ENCODE measurements at regions not wholly inside any gene's neighbourhood (a gene's known extent, or its start where the extent isn't known, plus 50 kb on each side); places are given as distances from the start of the nearest gene placed in this dataset.
"Not testable (repeated sequence)": the region's sequence is repeated elsewhere in the genome, so short reads cannot be mapped to it uniquely, and the experiment has no call there.

DNA sequence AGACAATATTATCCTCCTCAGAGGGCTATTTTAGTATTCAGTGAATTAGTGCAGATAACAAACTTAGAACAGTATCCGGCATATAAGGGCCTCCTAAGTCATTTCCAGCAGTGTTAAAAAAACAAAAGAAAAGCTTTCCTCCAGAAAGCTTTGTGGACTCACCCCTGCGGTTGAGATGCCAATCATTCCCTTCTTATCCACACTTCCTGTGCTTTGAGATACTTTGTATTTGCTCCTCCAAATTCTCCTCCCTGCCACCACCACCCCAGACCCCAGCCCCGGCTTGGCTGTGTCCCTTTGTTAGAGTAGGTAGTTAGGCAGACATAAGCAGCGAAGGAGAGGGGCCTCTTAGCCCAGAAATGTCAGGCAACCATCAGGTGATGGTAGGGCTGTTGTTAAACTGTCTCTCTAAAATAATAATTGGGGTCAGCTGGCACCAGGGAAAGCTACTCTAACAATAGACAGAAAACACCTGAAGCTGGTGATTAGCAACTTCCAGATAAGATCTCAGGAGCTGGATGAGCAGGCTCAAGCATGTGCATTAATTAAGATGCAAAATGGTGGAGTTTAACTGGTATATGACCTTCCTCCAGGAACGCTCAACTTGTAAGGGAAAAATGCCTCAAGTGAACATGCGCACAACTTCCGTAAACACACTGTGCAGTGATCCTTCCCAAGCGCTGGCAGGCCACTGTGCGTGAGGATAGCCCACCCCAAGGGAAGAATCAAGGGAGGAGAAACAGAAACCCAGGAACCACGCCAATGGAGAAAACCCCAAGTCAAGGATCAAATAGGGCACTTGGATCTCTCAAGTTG is 152.1 kb upstream of the EEA1 start:
- no peak for DNase-seq

DNA sequence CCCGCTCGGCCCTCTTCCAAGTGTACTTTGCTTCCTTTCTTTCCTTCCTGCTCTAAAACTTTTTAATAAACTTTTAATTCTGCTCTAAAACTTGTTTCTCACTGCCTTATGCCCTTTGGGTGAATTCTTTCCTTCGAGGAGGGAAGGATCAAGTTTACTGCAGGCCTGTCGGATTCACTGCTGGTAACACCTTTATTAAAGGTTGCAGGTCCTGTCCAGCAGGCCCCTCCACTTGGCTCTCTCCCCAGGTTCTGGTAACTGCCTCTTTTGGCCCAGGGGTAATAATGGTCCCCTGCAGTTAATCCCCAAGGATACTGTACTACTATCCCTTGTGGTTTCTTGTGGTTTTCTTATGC is 152.7 kb upstream of the EEA1 start:
- no peak for DNase-seq

DNA sequence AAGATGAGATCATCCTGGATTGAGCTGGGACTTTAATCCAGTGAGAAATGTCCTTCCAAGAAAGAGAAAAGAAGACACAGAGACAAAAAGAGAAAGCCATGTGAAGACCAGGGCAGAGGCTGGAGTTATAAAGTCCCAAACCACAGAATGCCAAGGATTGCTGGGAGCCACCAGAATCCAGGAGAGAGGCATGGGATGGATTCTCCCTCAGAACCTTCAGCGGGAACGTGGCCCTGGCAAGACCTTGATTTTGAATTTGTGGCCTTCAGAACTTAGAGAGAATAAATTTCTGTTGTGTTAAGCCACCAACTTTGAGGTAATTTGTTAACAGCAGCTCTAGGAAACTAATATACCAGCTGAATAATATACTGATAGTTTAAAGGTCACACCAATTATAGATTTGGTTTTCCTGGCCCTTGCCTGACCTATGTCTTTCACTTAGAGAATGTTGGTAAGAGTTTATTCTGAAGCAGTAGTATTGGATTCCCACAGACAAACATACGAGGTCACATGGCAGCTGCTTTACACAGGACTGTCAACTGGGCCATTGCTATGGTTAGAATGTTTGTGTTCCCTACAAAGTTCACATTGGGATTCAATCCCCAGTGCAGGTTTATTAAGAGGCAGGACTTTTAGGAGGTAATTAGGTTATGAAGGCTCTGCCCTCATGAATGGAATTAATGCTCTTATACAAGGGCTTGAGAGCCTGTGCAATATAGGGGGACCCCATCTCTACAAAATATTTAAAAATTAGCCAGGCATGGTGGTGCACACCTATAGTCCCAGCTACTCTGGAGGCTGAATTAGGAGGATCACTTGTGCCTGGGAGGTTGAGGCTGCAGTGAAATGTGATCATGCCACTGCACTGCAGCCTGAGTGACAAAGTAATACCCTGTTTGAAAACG is 156.5 kb upstream of the EEA1 start:
- DNase-seq = no peak

DNA sequence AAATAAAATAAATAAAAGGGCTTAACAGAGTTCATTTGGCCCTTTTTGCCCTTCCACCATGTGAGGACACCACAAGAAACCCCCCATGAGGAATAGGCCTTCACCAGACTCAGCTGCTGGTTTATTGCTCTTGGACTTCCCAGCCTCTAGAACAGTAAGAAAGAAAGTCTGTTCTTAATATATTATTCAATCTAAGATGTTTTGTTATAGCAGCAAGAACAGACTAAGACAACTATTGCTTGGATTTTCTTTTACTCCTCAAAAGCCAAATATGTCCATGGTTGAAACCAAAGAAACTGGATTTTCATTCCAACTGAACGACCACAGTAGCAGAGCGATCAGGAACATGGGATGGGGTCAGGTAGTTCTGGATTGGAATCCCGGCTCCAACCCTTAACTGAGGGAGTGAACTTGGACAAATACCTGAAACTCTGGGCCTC is 157.2 kb upstream of the EEA1 start:
- no peak for DNase-seq

DNA sequence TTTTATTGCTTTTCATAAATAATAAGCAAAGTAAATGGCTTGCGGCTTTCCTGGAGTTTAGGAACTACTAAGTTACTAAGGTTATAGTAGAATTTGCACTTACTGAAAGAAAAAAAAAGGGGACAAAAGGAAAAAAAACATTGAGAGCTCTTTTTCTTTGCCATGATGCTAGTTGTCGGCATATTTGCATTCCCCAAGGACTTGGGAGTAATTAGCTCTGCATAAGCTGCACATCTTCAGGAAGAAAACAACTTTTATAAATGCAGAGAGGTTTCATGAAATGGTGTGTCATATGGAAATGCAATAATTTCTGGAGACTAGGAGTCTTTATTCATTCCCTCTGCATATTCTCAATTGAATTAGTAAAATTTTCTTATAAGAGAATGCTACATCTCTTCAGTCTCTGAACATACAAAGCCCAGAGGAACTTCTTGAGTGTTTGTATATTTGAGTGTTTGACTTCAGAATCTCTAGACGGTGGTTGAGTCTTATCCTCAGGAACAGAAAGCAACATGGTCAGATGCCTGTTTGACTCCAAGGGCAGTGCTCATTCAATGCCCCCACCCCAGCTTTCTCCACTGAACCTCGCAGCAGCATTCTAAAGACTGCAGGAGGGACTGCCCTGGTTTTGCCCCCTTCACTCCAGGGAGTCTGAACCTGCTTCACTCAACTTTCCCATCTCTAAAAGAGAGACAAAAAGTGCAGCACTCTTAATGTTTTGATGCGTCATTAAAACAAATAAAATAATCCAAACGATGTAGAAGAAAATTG is 158.9 kb upstream of the EEA1 start:
- no peak for DNase-seq

GRCh38 chr12:93089805-93090569 is 160.9 kb upstream of the EEA1 start:
- peak in 1 of 2 experiments; percentile 7 for DNase-seq

DNA sequence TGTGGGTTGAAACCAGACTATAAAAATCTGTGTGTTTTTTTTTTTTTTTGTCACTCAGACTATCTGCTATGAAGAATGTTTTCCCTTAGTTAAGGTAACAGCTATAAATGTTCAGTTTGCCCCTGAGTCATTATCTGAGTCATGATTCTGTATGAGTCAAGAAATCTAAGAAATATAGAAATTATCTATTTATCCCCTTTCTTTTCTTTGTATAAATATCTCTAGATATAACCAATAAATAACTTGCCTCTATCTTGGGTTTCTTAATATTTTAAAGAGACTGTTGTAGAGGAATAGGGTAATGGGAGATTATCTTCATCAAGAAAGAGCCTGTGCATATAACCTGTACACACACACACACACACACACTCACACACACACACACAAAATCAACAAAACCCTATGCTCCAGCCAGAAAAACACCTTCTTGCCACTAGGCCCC is 161.7 kb upstream of the EEA1 start:
- no peak for DNase-seq

GRCh38 chr12:93091886-93092648 is 163.0 kb upstream of the EEA1 start:
- no peak for DNase-seq

- DNase-seq = no peak
These were observed 163.5 kb upstream of the EEA1 start for GRCh38 chr12:93092649-93092945.

DNA sequence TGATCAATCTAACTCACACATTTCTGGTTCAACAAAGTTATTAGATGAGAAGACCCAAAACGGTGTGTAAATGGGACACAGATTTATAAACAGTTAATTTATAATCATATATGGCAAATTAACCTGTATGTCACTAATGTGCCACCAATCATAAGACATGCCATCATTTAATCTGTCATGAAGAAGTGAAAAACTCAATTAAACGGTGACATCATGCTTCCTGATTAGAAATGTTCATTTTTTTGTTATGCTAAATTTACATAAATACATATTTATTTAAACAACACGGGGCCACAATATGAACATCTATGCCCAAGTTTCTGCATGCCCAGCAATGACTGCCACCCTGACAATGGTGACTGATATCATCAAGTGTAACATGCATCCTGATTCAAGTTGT is 164.1 kb upstream of the EEA1 start:
- DNase-seq = no peak

DNA sequence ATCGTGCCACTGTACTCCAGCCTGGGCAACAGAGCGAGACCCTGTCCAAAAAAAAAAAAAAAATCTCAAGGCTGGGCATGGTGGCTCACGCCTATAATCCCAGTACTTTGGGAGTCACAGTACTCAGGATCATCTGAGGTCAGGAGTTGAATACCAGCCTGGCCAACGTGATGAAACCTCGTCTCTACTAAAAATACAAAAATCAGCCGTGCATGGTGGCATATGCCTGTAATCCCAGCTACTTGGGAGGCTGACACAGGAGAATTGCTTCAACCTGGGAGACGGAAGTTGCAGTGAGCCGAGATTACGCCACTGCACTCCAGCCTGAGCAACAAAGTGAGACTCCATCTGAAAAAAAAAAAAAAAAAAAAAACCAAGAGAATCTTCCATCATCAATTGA is 165.1 kb upstream of the EEA1 start:
- not testable (repeated sequence) for DNase-seq

DNA sequence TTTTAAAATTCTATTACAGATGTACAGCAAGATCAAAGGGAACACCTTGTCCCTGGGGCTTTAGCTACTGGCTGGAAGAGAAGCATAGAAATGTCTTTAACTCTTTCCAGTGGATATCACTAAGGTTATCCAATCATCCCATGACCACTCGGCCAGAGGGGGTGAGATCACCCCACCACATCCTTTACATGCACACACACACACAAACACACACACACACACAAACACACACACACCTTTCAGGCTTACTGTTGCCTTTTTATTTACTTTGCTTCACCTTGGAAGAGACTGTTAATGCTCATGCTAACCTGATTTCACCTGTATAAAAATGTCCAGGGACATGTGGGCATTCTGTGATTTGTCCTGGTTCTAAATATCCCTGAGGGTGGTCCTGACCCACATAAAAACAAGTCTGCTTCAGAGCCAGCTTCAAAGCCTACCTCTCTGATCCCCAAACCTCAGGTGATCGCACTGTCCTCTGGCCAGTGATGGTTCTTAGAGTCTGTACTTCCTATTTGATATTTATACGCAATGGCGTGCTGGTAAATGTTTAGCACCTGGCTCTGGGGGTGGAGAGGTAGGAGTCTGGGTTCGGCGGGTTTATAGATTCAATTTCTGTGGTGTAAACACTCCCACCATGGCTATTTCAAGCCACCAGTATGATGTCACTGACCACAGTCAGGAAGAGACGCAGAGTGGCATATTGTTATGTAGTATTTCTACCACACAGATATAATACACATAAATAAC is 166.1 kb upstream of the EEA1 start:
- DNase-seq = no peak

- no peak for DNase-seq
These were observed 168.3 kb upstream of the EEA1 start for GRCh38 chr12:93097417-93097816.

- DNase-seq = peak; percentile 50 to 58
These were observed 169.0 kb upstream of the EEA1 start for GRCh38 chr12:93098077-93098476.

GRCh38 chr12:93099792-93100191 is 170.7 kb upstream of the EEA1 start:
- DNase-seq = no peak

GRCh38 chr12:93100610-93101009 is 171.5 kb upstream of the EEA1 start:
- DNase-seq = no peak

- DNase-seq = no peak
These were observed 172.3 kb upstream of the EEA1 start for GRCh38 chr12:93101367-93101766.

- DNase-seq = no peak
These were observed 173.2 kb upstream of the EEA1 start for GRCh38 chr12:93102312-93102711.

GRCh38 chr12:93102744-93103143 is 173.6 kb upstream of the EEA1 start:
- no peak for DNase-seq

DNA sequence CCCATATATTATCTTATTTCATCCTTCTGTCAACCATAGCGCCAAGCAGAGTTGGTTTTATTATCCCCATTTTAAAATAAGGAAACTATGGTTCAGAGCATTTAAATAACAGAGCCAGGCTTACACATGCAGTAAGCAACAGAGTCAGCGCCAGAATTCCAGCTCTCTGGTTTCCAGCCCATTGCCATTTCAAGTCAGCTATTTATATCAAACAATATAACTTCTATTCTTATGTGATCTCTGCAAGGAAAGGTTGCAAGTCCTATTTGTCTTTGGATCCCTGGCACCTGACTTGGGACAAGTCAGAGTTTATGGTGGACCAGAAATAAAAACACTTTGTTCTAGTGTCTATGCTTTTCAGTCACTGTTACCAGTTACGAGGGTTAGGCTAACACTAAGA is 174.1 kb upstream of the EEA1 start:
- DNase-seq = no peak

DNA sequence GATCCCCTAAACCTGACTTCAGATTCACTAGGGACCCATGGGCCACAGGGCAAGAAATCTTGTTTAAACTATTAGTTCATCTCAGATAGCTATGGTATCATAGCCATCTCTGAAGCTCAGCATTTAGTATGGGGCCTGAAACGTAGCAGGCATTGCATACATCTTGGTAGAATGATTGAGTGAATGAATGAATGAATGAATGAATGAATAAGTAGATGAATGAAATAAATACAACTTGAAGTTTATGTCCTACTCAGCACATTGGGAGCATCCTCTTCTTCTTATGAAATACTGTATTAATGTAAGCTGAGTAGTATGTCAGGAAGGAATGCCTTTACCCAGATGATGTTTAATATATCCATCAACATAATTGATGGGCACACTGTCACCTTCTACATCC is 175.4 kb upstream of the EEA1 start:
- no peak for DNase-seq

All from stimulated activated CD4-positive, alpha-beta T cell treated with anti-CD3 and anti-CD28 coated beads, Interleukin-4, amount 100 ng/mL, for 4 hours (primary cell).